ENCODE measurements at regions not wholly inside any gene's neighbourhood (a gene's known extent, or its start where the extent isn't known, plus 50 kb on each side); places are given as distances from the start of the nearest gene placed in this dataset.

GRCh38 chrX:95029571-95029970 is 1355.6 kb downstream of the FAM133A start:
- Histone ChIP-seq H3K9me3 (no peaks in the 10 kb centered on the region), H3K27ac (no peak overlapping the region), H3K4me1 (no peaks in the 10 kb centered on the region), H3K4me2 (no peak overlapping the region), H3K4me3 (no peak overlapping the region)
- TF ChIP-seq CTCF (IDR thresholded peaks at IDR 0.05) (no peak), HEYL (CRISPR knock-in tag; IDR thresholded peaks at IDR 0.05) (no peak), ZC3H11A (IDR thresholded peaks at IDR 0.05) (no peak), KDM5A (IDR thresholded peaks at IDR 0.05) (no peak), ESRRA (IDR thresholded peaks at IDR 0.05; ENCODE audit: borderline replicate concordance, low read length) (no peak), POLR2A (IDR thresholded peaks at IDR 0.05; ENCODE audit: low read length) (no peak), MAFK (IDR thresholded peaks at IDR 0.05; ENCODE audit: partially characterized antibody) (no peak)
- CTCF ChIA-PET, result no interaction called here
- ATAC-seq (no peak), FAIRE-seq (no peak), DNase-seq (ENCODE audit: low read depth in 1 of 2, low spot score in 1 of 2) (no peak)
- POLR2A ChIA-PET, result no interaction called here
- WGBS (ENCODE audit: missing lambda C conversion rate), result 5% methylated on average over 3 of the region's 3 CpGs

GRCh38 chrX:95040104-95040503 is 1366.1 kb downstream of the FAM133A start:
- CTCF ChIA-PET, result no interaction called here
- 0% methylated on average over 1 of the region's 1 CpG for WGBS (ENCODE audit: missing lambda C conversion rate)
- FAIRE-seq, result no peak
- TF ChIP-seq POLR2A (IDR thresholded peaks at IDR 0.05; ENCODE audit: low read length) (no peak), CHD2 (IDR thresholded peaks at IDR 0.05; ENCODE audit: low read length, partially characterized antibody) (no peak), CEBPB (IDR thresholded peaks at IDR 0.05) (no peak), TFCP2L1 (CRISPR knock-in tag; IDR thresholded peaks at IDR 0.05) (no peak), MYC (IDR thresholded peaks at IDR 0.05; ENCODE audit: borderline replicate concordance, low read length) (no peak), TP53 (CRISPR knock-in tag; IDR thresholded peaks at IDR 0.05) (no peak), FOSL2 (IDR thresholded peaks at IDR 0.05) (no peak), FOSL2 (CRISPR knock-in tag; IDR thresholded peaks at IDR 0.05) (no peak), HMGXB4 (CRISPR knock-in tag; IDR thresholded peaks at IDR 0.05; ENCODE audit: borderline replicate concordance) (no peak), HEYL (CRISPR knock-in tag; IDR thresholded peaks at IDR 0.05) (no peak), POLR2AphosphoS2 (conservative IDR thresholded peaks at IDR 0.05; ENCODE audit: low read length) (no peak), HDAC2 (IDR thresholded peaks at IDR 0.05) (no peak), EHMT2 (IDR thresholded peaks at IDR 0.05; ENCODE audit: low read depth) (no peak), RARB (CRISPR knock-in tag; IDR thresholded peaks at IDR 0.05) (no peak), GATA3 (IDR thresholded peaks at IDR 0.05; ENCODE audit: borderline replicate concordance) (no peak), JUNB (IDR thresholded peaks at IDR 0.05) (no peak), HOXB5 (CRISPR knock-in tag; IDR thresholded peaks at IDR 0.05) (no peak), EP300 (IDR thresholded peaks at IDR 0.05) (no peak), ZFP36 (IDR thresholded peaks at IDR 0.05; ENCODE audit: borderline replicate concordance, partially characterized antibody) (no peak), PBX3 (IDR thresholded peaks at IDR 0.05) (no peak)
- Histone ChIP-seq H3K9me3 (no peaks in the 10 kb centered on the region), H3K4me3 (no peak overlapping the region), H3K27ac (no peak overlapping the region), H3K4me2 (no peak overlapping the region), H3K4me1 (no peaks in the 10 kb centered on the region)
- ATAC-seq, result no peak
- POLR2A ChIA-PET, result no interaction called here
- DNase-seq (ENCODE audit: low read depth in 1 of 2, low spot score in 1 of 2), result no peak

All from A549 (cell line).